Mesenchymal stem cell (in vitro differentiated cells and primary cell): ENCODE measurements at regions not wholly inside any gene's neighbourhood (a gene's known extent, or its start where the extent isn't known, plus 50 kb on each side); places are given as distances from the start of the nearest gene placed in this dataset.

ENCODE experiments used
- DNase-seq: peaks from one replicate; pipeline ENCODE4 v3.0.0-alpha.2; 2013
- H2AFZ ChIP-seq: one replicate; pipeline ENCODE4 v1.6.1; 2013; ENCODE audit warnings: low read depth, mild to moderate bottlenecking, control low read depth, inconsistent platforms, low read length, moderate library complexity
- H2AK5ac ChIP-seq: 2 replicates; pipeline ENCODE4 v1.6.1; 2013; ENCODE audit warnings: low read length, moderate library complexity, mild to moderate bottlenecking, inconsistent platforms; ENCODE audit not compliant: severe bottlenecking
- H2BK120ac ChIP-seq: one replicate; pipeline ENCODE4 v1.6.1; 2013; ENCODE audit warnings: low read depth, mild to moderate bottlenecking, inconsistent platforms, low read length, moderate library complexity
- H2BK12ac ChIP-seq, 2 experiments: one replicate each; pipeline ENCODE4 v1.6.1; 2013; ENCODE audit warnings: inconsistent platforms in 2 of 2, low read length in 2 of 2, mild to moderate bottlenecking in 2 of 2, moderate library complexity in 2 of 2, control low read depth in 1 of 2
- H2BK15ac ChIP-seq: one replicate; pipeline ENCODE4 v1.6.1; 2013; ENCODE audit warnings: mild to moderate bottlenecking, low read depth, inconsistent platforms; ENCODE audit not compliant: poor library complexity, severe bottlenecking
- H2BK5ac ChIP-seq: 2 replicates; pipeline ENCODE4 v1.6.1; 2013; ENCODE audit warnings: low read depth, mild to moderate bottlenecking, low read length, control low read depth, inconsistent platforms; ENCODE audit not compliant: poor library complexity, severe bottlenecking
- H3K14ac ChIP-seq, 2 experiments: one replicate each; pipeline ENCODE4 v1.6.1; 2013; ENCODE audit warnings: inconsistent platforms in 2 of 2, low read length in 2 of 2, control low read depth in 1 of 2, mild to moderate bottlenecking in 1 of 2, moderate library complexity in 1 of 2
- H3K18ac ChIP-seq, 2 experiments: one replicate each; pipeline ENCODE4 v1.6.1; 2013; ENCODE audit warnings: inconsistent platforms in 2 of 2, low read length in 2 of 2, control low read depth in 1 of 2, low read depth in 1 of 2, mild to moderate bottlenecking in 1 of 2
- H3K23ac ChIP-seq, 2 experiments: one replicate each; pipeline ENCODE4 v1.6.1; 2013; ENCODE audit warnings: inconsistent platforms in 2 of 2, low read length in 2 of 2, mild to moderate bottlenecking in 2 of 2, moderate library complexity in 2 of 2, control low read depth in 1 of 2
- H3K27ac ChIP-seq: 2 replicates; pipeline ENCODE4 v1.5.1; 2013; ENCODE audit warnings: mild to moderate bottlenecking, moderate library complexity, low read length, control low read depth, inconsistent platforms; ENCODE audit not compliant: poor library complexity, severe bottlenecking
- H3K27me3 ChIP-seq, 2 experiments: 2 replicates each; pipeline versions ENCODE4 v1.6.1 to v1.7.0; 2013; ENCODE audit warnings: low read length in 2 of 2, mild to moderate bottlenecking in 2 of 2, moderate library complexity in 2 of 2, control low read depth in 1 of 2, inconsistent platforms in 1 of 2; ENCODE audit not compliant: control insufficient read depth in 1 of 2, insufficient read depth in 1 of 2
- H3K36me3 ChIP-seq, 2 experiments: 2 replicates each; pipeline versions ENCODE4 v1.6.1 to v1.7.0; 2013; ENCODE audit warnings: low read length in 2 of 2, control low read depth in 1 of 2, inconsistent platforms in 1 of 2, low read depth in 1 of 2, mild to moderate bottlenecking in 1 of 2; ENCODE audit not compliant: insufficient read depth in 2 of 2, control insufficient read depth in 1 of 2
- H3K4ac ChIP-seq, 2 experiments: one replicate each; pipeline ENCODE4 v1.6.1; 2013; ENCODE audit warnings: inconsistent platforms in 2 of 2, low read length in 2 of 2, mild to moderate bottlenecking in 2 of 2, moderate library complexity in 2 of 2, control low read depth in 1 of 2, low read depth in 1 of 2
- H3K4me1 ChIP-seq: 2 replicates; pipeline ENCODE4 v1.6.1; 2013; ENCODE audit warnings: low read depth, low read length, control low read depth; ENCODE audit not compliant: control insufficient read depth, insufficient read depth
- H3K4me2 ChIP-seq: 2 replicates; pipeline ENCODE4 v1.6.1; 2013; ENCODE audit warnings: low read length, mild to moderate bottlenecking, inconsistent platforms; ENCODE audit not compliant: poor library complexity, severe bottlenecking
- H3K4me3 ChIP-seq, 2 experiments: 2 replicates each; pipeline versions ENCODE4 v1.5.1 to v1.7.0; 2013; ENCODE audit warnings: low read length in 2 of 2, mild to moderate bottlenecking in 2 of 2, control low read depth in 1 of 2, low read depth in 1 of 2; ENCODE audit not compliant: insufficient read depth in 1 of 2
- H3K79me1 ChIP-seq: replicated peaks from 2 replicates; pipeline ENCODE4 v1.6.1; 2013; ENCODE audit warnings: mild to moderate bottlenecking, control low read depth, low read length, inconsistent platforms; ENCODE audit not compliant: poor library complexity, severe bottlenecking
- H3K9ac ChIP-seq: 2 replicates; pipeline ENCODE4 v1.7.0; 2013; ENCODE audit warnings: mild to moderate bottlenecking, low read length, moderate library complexity
- H3K9me3 ChIP-seq: 2 replicates; pipeline ENCODE4 v1.7.0; 2013; ENCODE audit warnings: mild to moderate bottlenecking, low read length; ENCODE audit not compliant: control insufficient read depth
- H4K8ac ChIP-seq: one replicate; pipeline ENCODE4 v1.6.1; 2013; ENCODE audit warnings: inconsistent platforms, mild to moderate bottlenecking, low read length, moderate library complexity
- H4K91ac ChIP-seq: one replicate; pipeline ENCODE4 v1.6.1; 2013; ENCODE audit warnings: mild to moderate bottlenecking, low read length, inconsistent platforms
- WGBS: methylation state at CpG from one replicate; pipeline ENCODE4 v1.1.7; 2013; ENCODE audit warnings: mixed read lengths; 5-methylcytosine and 5-hydroxymethylcytosine counted together

- no peak overlapping the region for H3K4me2 ChIP-seq
- H2BK120ac ChIP-seq = no peak overlapping the region
- H4K8ac ChIP-seq = no peak overlapping the region
- no peak overlapping the region for H3K18ac ChIP-seq
- H3K27ac ChIP-seq = no peak overlapping the region
- H3K9ac ChIP-seq = no peak overlapping the region
- H2AFZ ChIP-seq = no peak overlapping the region
- no peak for DNase-seq
- H3K4ac ChIP-seq = no peak overlapping the region
- H2AK5ac ChIP-seq = no peak overlapping the region
- H3K14ac ChIP-seq = no peak overlapping the region
- H3K79me1 ChIP-seq = no peaks in the 10 kb centered on the region
- H3K4me1 ChIP-seq = no peaks in the 10 kb centered on the region
- peaks cover 0 to 4% of the 10 kb centered on the region in 2 experiments for H3K27me3 ChIP-seq
- no peak overlapping the region for H3K4me3 ChIP-seq
- no peaks in the 10 kb centered on the region for H3K9me3 ChIP-seq
- H3K23ac ChIP-seq = no peak overlapping the region
- no peak overlapping the region for H4K91ac ChIP-seq
- 84% methylated on average over 14 of the region's 14 CpGs for WGBS
- H2BK12ac ChIP-seq = no peak overlapping the region
- H2BK15ac ChIP-seq = no peak overlapping the region
- no peak overlapping the region for H2BK5ac ChIP-seq
- H3K36me3 ChIP-seq = no peaks in the 10 kb centered on the region
Measured at GRCh38 chr5:6058055-6058715, 320.2 kb downstream of the MED10 start.

- no peak for DNase-seq
- Histone ChIP-seq H3K36me3 (no peaks in the 10 kb centered on the region), H3K23ac (no peak overlapping the region), H3K4me2 (no peak overlapping the region), H3K27me3 (peaks cover 0 to 4% of the 10 kb centered on the region in 2 experiments), H2BK120ac (no peak overlapping the region), H2AFZ (no peak overlapping the region), H3K18ac (no peak overlapping the region), H3K4me3 (no peak overlapping the region), H3K9me3 (no peaks in the 10 kb centered on the region), H2AK5ac (no peak overlapping the region), H3K79me1 (no peaks in the 10 kb centered on the region), H2BK5ac (no peak overlapping the region), H2BK15ac (no peak overlapping the region), H2BK12ac (no peak overlapping the region), H3K4ac (no peak overlapping the region), H4K8ac (no peak overlapping the region), H3K4me1 (no peaks in the 10 kb centered on the region), H4K91ac (no peak overlapping the region), H3K14ac (no peak overlapping the region), H3K9ac (no peak overlapping the region), H3K27ac (no peak overlapping the region)
- WGBS = 61% methylated on average over 4 of the region's 4 CpGs
Measured at GRCh38 chr5:6056280-6056679, 322.1 kb downstream of the MED10 start.

GRCh38 chr5:6049662-6050061 is 328.7 kb downstream of the MED10 start:
- Histone ChIP-seq H2BK120ac (no peak overlapping the region), H3K14ac (no peak overlapping the region), H3K4me1 (no peaks in the 10 kb centered on the region), H3K4me3 (no peak overlapping the region), H3K4me2 (no peak overlapping the region), H3K27me3 (no peaks in the 10 kb centered on the region), H3K18ac (no peak overlapping the region), H3K4ac (no peak overlapping the region), H3K9ac (no peak overlapping the region), H3K23ac (no peak overlapping the region), H2BK5ac (no peak overlapping the region), H3K36me3 (no peaks in the 10 kb centered on the region), H3K27ac (no peak overlapping the region), H4K8ac (no peak overlapping the region), H2AFZ (no peak overlapping the region), H2BK15ac (no peak overlapping the region), H3K79me1 (no peaks in the 10 kb centered on the region), H3K9me3 (no peaks in the 10 kb centered on the region), H4K91ac (no peak overlapping the region), H2BK12ac (no peak overlapping the region), H2AK5ac (no peak overlapping the region)
- no CpG with 5 or more reads among the region's 4 CpGs for WGBS
- DNase-seq = no peak

GRCh38 chr5:6048746-6049145 is 329.6 kb downstream of the MED10 start:
- Histone ChIP-seq H2BK15ac (no peak overlapping the region), H3K4me2 (no peak overlapping the region), H2BK120ac (no peak overlapping the region), H2BK5ac (no peak overlapping the region), H3K23ac (no peak overlapping the region), H3K36me3 (no peaks in the 10 kb centered on the region), H3K18ac (no peak overlapping the region), H3K14ac (no peak overlapping the region), H3K4me3 (no peak overlapping the region), H4K8ac (no peak overlapping the region), H3K4me1 (no peaks in the 10 kb centered on the region), H3K27me3 (no peaks in the 10 kb centered on the region), H4K91ac (no peak overlapping the region), H3K79me1 (no peaks in the 10 kb centered on the region), H3K9me3 (no peaks in the 10 kb centered on the region), H2AFZ (no peak overlapping the region), H3K9ac (no peak overlapping the region), H2BK12ac (no peak overlapping the region), H2AK5ac (no peak overlapping the region), H3K4ac (no peak overlapping the region), H3K27ac (no peak overlapping the region)
- WGBS = 72% methylated on average over 2 of the region's 2 CpGs
- DNase-seq = no peak
